WERI-Rb-1 (cell line): ENCODE measurements at regions not wholly inside any gene's neighbourhood (a gene's known extent, or its start where the extent isn't known, plus 50 kb on each side); places are given as distances from the start of the nearest gene placed in this dataset.
A peak's percentile ranks its signal among the peaks of the same experiment; 100 is the strongest.

ENCODE experiments used
- DNase-seq: peaks from one replicate; pipeline ENCODE4 v3.0.0-alpha.2; 2020
- H3K27ac ChIP-seq: fragments of 250-450 bp; sonication (Bioruptor Pico); 2 replicates; pipeline ENCODE4 v1.5.1; 2020; ENCODE audit warnings: mild to moderate bottlenecking, moderate library complexity
- H3K27me3 ChIP-seq: fragments of 250-450 bp; sonication (Bioruptor Pico); 2 replicates; pipeline ENCODE4 v1.5.1; 2021; ENCODE audit warnings: mild to moderate bottlenecking, low read depth, moderate library complexity; ENCODE audit not compliant: insufficient read depth, severe bottlenecking
- H3K36me3 ChIP-seq: fragments of 250-450 bp; sonication (Bioruptor Pico); 2 replicates; pipeline ENCODE4 v1.5.1; 2020; ENCODE audit warnings: mild to moderate bottlenecking, moderate library complexity
- H3K4me3 ChIP-seq: 2 replicates; pipeline ENCODE4 v1.5.1; 2011; ENCODE audit warnings: low read depth, mild to moderate bottlenecking, control low read depth, low read length
- H3K9me3 ChIP-seq: fragments of 250-450 bp; sonication (Bioruptor Pico); 2 replicates; pipeline ENCODE4 v1.5.1; 2021; ENCODE audit warnings: mild to moderate bottlenecking, moderate library complexity; ENCODE audit not compliant: severe bottlenecking
- TF ChIP-seq, protein P1 (sequence below): IDR thresholded peaks from 2 replicates; pipeline ENCODE4 v1.5.1; 2011; ENCODE audit warnings: low read depth, mild to moderate bottlenecking, control low read depth, inconsistent platforms, low read length

DNA sequence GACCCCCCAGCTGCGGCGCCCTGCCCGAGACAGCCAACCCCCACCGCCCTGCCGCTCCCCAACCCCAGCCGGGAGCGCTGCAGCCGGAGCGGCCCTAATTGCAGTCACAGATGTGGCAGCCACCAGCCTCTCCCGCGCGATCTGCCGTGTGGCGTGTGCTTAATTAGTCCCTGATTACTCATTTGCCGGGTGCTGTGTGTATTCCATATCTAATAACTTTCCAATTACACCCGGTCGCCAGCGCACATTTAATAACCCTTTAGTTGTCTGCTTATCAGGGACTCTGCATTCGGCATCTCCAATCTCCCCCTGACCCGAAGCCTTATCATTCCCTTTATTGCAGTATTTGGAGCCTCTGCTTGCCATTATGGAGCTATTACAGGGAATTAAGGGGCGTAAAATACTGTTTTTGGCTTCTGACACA is 236.7 kb upstream of the CIBAR2 start:
- Histone ChIP-seq H3K4me3 (no peak overlapping the region), H3K27ac (peak overlapping the region; percentile 59), H3K27me3 (no peaks in the 10 kb centered on the region), H3K9me3 (no peaks in the 10 kb centered on the region), H3K36me3 (no peaks in the 10 kb centered on the region)
- no peak for DNase-seq
- TF ChIP-seq, protein P1, sequence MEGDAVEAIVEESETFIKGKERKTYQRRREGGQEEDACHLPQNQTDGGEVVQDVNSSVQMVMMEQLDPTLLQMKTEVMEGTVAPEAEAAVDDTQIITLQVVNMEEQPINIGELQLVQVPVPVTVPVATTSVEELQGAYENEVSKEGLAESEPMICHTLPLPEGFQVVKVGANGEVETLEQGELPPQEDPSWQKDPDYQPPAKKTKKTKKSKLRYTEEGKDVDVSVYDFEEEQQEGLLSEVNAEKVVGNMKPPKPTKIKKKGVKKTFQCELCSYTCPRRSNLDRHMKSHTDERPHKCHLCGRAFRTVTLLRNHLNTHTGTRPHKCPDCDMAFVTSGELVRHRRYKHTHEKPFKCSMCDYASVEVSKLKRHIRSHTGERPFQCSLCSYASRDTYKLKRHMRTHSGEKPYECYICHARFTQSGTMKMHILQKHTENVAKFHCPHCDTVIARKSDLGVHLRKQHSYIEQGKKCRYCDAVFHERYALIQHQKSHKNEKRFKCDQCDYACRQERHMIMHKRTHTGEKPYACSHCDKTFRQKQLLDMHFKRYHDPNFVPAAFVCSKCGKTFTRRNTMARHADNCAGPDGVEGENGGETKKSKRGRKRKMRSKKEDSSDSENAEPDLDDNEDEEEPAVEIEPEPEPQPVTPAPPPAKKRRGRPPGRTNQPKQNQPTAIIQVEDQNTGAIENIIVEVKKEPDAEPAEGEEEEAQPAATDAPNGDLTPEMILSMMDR: no peak

GRCh38 chr16:85349365-85350145 is 237.3 kb upstream of the CIBAR2 start:
- H3K27ac ChIP-seq: peak overlapping the region; percentile 59

GRCh38 chr16:85350146-85350728 is 238.0 kb upstream of the CIBAR2 start:
- no peaks in the 10 kb centered on the region for H3K36me3 ChIP-seq
- TF ChIP-seq, protein P1: no peak
- no peaks in the 10 kb centered on the region for H3K9me3 ChIP-seq
- DNase-seq: peak; percentile 73
- no peak overlapping the region for H3K4me3 ChIP-seq
- peak overlapping the region; percentile 59 for H3K27ac ChIP-seq
- no peaks in the 10 kb centered on the region for H3K27me3 ChIP-seq

More at GRCh38 chr16:85349365-85350145, 237.3 kb upstream of the CIBAR2 start:
- no peak overlapping the region for H3K4me3 ChIP-seq
- H3K36me3 ChIP-seq: no peaks in the 10 kb centered on the region
- DNase-seq: no peak
- no peaks in the 10 kb centered on the region for H3K9me3 ChIP-seq
- no peaks in the 10 kb centered on the region for H3K27me3 ChIP-seq
- TF ChIP-seq, protein P1: no peak

DNA sequence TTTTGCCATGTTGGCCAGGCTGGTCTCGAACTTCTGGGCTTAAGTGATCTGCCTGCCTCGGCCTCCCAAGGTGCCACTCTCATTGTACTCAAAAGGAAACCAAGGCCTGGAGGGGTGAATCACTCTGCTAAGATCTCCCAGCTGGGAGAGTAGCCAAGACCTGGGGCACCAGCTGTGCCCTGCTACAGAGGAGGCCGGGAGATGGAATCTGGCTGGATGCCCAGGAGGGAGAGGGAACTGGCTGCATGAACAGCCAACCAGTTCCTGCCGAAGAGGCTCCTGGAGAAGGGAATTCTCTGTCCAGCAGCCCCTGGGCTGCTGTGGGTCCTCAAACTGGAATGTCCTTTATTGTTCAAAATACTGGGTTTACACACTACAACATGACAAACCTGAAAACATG is 238.7 kb upstream of the CIBAR2 start:
- peak overlapping the region; percentile 48 for H3K27ac ChIP-seq
- no peak overlapping the region for H3K4me3 ChIP-seq
- H3K9me3 ChIP-seq: no peaks in the 10 kb centered on the region
- no peaks in the 10 kb centered on the region for H3K27me3 ChIP-seq
- no peak for DNase-seq
- no peaks in the 10 kb centered on the region for H3K36me3 ChIP-seq
- TF ChIP-seq, protein P1: no peak

GRCh38 chr16:85353013-85353412 is 240.7 kb upstream of the CIBAR2 start:
- H3K27me3 ChIP-seq: no peaks in the 10 kb centered on the region
- no peak for DNase-seq
- H3K4me3 ChIP-seq: no peak overlapping the region
- H3K27ac ChIP-seq: peak overlapping the region; percentile 93
- TF ChIP-seq, protein P1: no peak
- H3K36me3 ChIP-seq: no peaks in the 10 kb centered on the region
- H3K9me3 ChIP-seq: no peaks in the 10 kb centered on the region
